ENCODE measurements at regions not wholly inside any gene's neighbourhood (a gene's known extent, or its start where the extent isn't known, plus 50 kb on each side); places are given as distances from the start of the nearest gene placed in this dataset.

DNA sequence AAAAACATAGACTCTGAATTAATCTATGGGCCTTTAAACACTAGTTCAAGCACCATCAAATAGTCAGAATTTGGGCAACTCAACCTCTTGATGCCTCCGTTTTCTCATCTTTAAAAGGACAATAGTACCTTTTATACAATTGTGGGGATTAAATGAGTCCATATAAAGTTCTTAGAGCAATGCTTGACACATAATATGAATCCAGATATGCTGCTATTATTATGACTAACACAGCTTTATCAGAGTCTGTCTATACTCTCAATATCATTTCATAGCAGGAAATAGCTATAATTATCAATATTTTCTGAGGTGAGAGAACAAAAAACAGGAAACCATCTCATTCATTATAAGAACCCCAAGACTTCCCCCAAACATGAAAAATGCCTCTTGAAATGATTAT is 430.5 kb upstream of the XYLT1 start:
- no peak for TF ChIP-seq EZH2phosphoT487 (IDR thresholded peaks at IDR 0.05; ENCODE audit: borderline replicate concordance, low read depth, low read length)
- TF ChIP-seq, protein P1, sequence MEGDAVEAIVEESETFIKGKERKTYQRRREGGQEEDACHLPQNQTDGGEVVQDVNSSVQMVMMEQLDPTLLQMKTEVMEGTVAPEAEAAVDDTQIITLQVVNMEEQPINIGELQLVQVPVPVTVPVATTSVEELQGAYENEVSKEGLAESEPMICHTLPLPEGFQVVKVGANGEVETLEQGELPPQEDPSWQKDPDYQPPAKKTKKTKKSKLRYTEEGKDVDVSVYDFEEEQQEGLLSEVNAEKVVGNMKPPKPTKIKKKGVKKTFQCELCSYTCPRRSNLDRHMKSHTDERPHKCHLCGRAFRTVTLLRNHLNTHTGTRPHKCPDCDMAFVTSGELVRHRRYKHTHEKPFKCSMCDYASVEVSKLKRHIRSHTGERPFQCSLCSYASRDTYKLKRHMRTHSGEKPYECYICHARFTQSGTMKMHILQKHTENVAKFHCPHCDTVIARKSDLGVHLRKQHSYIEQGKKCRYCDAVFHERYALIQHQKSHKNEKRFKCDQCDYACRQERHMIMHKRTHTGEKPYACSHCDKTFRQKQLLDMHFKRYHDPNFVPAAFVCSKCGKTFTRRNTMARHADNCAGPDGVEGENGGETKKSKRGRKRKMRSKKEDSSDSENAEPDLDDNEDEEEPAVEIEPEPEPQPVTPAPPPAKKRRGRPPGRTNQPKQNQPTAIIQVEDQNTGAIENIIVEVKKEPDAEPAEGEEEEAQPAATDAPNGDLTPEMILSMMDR (conservative IDR thresholded peaks at IDR 0.05; ENCODE audit: low read length), result no peak
- Histone ChIP-seq H3K27ac (ENCODE audit: low read depth, low read length, poor library complexity, severe bottlenecking) (no peak overlapping the region), H4K20me1 (ENCODE audit: insufficient read depth, low read length) (no peaks in the 10 kb centered on the region), H3K4me2 (ENCODE audit: low read length) (no peak overlapping the region), H3K4me1 (ENCODE audit: insufficient read depth, low read length, poor library complexity, severe bottlenecking) (no peaks in the 10 kb centered on the region), H3K9me3 (ENCODE audit: low read length) (no peaks in the 10 kb centered on the region), H2AFZ (ENCODE audit: low read length) (no peak overlapping the region), H3K79me2 (ENCODE audit: insufficient read depth, low read depth, low read length) (no peaks in the 10 kb centered on the region), H3K36me3 (ENCODE audit: insufficient read depth, low read length) (no peaks in the 10 kb centered on the region), H3K9me2 (ENCODE audit: insufficient read depth, low read length) (no peaks in the 10 kb centered on the region), H3K4me3 (ENCODE audit: low read depth, low read length, poor library complexity, severe bottlenecking) (no peak overlapping the region)
- no peak for DNase-seq (ENCODE audit: low spot score)
- ChIA-PET POLR2A (no interaction called here), CTCF (ENCODE audit: unreplicated experiment) (no interaction called here)
- intact Hi-C loops (cut with micrococcal nuclease; ENCODE audit: unreplicated experiment), result no loop called here
- BruUV-seq (replicated peaks), result no TSS peak

DNA sequence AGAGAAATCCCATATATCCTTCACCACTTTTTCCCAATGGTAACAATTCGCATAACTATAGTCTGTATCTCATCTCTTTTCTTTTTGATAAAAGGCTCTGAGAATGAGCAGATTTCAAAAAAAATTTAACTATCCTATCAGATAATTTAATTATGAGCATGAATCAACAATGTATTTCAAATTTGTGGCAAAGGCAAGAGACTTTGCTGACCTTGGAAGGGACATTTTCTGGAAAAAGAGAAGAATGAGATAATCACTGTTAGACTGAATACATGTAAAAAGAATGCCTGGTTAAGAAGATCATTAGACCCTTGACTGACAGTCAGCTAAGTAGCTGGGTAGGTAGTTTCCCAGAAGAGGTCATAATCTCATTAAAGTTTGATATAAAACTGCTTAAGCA is 428.4 kb upstream of the XYLT1 start:
- Histone ChIP-seq H3K4me2 (ENCODE audit: low read length) (no peak overlapping the region), H3K27ac (ENCODE audit: low read depth, low read length, poor library complexity, severe bottlenecking) (no peak overlapping the region), H4K20me1 (ENCODE audit: insufficient read depth, low read length) (no peaks in the 10 kb centered on the region), H3K9me2 (ENCODE audit: insufficient read depth, low read length) (no peaks in the 10 kb centered on the region), H2AFZ (ENCODE audit: low read length) (no peak overlapping the region), H3K79me2 (ENCODE audit: insufficient read depth, low read depth, low read length) (no peaks in the 10 kb centered on the region), H3K4me1 (ENCODE audit: insufficient read depth, low read length, poor library complexity, severe bottlenecking) (no peaks in the 10 kb centered on the region), H3K36me3 (ENCODE audit: insufficient read depth, low read length) (no peaks in the 10 kb centered on the region), H3K9me3 (ENCODE audit: low read length) (no peaks in the 10 kb centered on the region), H3K4me3 (ENCODE audit: low read depth, low read length, poor library complexity, severe bottlenecking) (no peak overlapping the region)
- POLR2A ChIA-PET, result no interaction called here
- CTCF ChIA-PET (ENCODE audit: unreplicated experiment), result no interaction called here
- TF ChIP-seq, protein P1 (conservative IDR thresholded peaks at IDR 0.05; ENCODE audit: low read length), result no peak
- TF ChIP-seq EZH2phosphoT487 (IDR thresholded peaks at IDR 0.05; ENCODE audit: borderline replicate concordance, low read depth, low read length), result no peak
- DNase-seq (ENCODE audit: low spot score), result no peak
- intact Hi-C loops (cut with micrococcal nuclease; ENCODE audit: unreplicated experiment), result no loop called here
- BruUV-seq (replicated peaks), result no TSS peak

DNA sequence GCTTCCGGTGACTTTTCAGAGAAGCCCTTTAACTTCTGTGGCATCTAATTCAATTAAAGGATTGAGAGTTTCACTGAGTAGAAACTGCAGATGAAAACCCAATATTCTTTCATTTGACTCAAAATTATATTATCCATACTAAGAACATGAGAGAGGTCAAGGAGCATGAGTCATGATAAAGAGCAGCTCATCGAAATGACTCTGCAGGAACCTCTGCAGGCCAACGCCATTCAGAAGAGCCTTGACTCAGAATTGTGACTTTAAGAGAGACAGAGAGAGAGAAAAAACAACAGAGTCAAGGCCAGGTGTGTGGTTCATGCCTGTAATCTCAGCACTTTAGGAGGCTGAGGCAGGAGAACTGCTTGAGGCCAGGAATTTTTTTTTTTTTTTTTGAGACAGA is 417.2 kb upstream of the XYLT1 start:
- Histone ChIP-seq H3K9me3 (ENCODE audit: low read length) (no peaks in the 10 kb centered on the region), H4K20me1 (ENCODE audit: insufficient read depth, low read length) (no peaks in the 10 kb centered on the region), H3K9me2 (ENCODE audit: insufficient read depth, low read length) (no peaks in the 10 kb centered on the region), H3K4me1 (ENCODE audit: insufficient read depth, low read length, poor library complexity, severe bottlenecking) (no peaks in the 10 kb centered on the region), H2AFZ (ENCODE audit: low read length) (no peak overlapping the region), H3K36me3 (ENCODE audit: insufficient read depth, low read length) (no peaks in the 10 kb centered on the region), H3K4me2 (ENCODE audit: low read length) (no peak overlapping the region), H3K79me2 (ENCODE audit: insufficient read depth, low read depth, low read length) (no peaks in the 10 kb centered on the region), H3K27ac (ENCODE audit: low read depth, low read length, poor library complexity, severe bottlenecking) (no peak overlapping the region), H3K4me3 (ENCODE audit: low read depth, low read length, poor library complexity, severe bottlenecking) (no peak overlapping the region)
- TF ChIP-seq, protein P1 (conservative IDR thresholded peaks at IDR 0.05; ENCODE audit: low read length), result no peak
- no peak for TF ChIP-seq EZH2phosphoT487 (IDR thresholded peaks at IDR 0.05; ENCODE audit: borderline replicate concordance, low read depth, low read length)
- intact Hi-C loops (cut with micrococcal nuclease; ENCODE audit: unreplicated experiment), result no loop called here
- DNase-seq (ENCODE audit: low spot score), result no peak
- BruUV-seq (replicated peaks), result no TSS peak
- ChIA-PET POLR2A (no interaction called here), CTCF (ENCODE audit: unreplicated experiment) (no interaction called here)
